A549 (cell line): ENCODE measurements at regions not wholly inside any gene's neighbourhood (a gene's known extent, or its start where the extent isn't known, plus 50 kb on each side); places are given as distances from the start of the nearest gene placed in this dataset.

Source experiments
- CTCF ChIP-seq: fragments of >200 bp; sonication (Bioruptor Twin); formaldehyde crosslinking; IDR thresholded peaks from 3 replicates; pipeline ENCODE4 v1.5.1; 2016
- JUN ChIP-seq, 2 experiments: fragments of >200 bp; sonication (Bioruptor Twin); formaldehyde crosslinking; IDR thresholded peaks; 2 replicates in 1 of 2; 3 replicates in 1 of 2; pipeline ENCODE4 v1.6.1; 2016 to 2017

- TF ChIP-seq JUN (IDR thresholded peaks at IDR 0.05) (no peak), CTCF (no peak)
Observed at GRCh38 chr4:17368408-17368807, 143.5 kb downstream of the QDPR start.
